Gastrocnemius medialis (tissue), 4 donors: ENCODE measurements at regions not wholly inside any gene's neighbourhood (a gene's known extent, or its start where the extent isn't known, plus 50 kb on each side); places are given as distances from the start of the nearest gene placed in this dataset.

ENCODE experiments used
- CTCF ChIP-seq, 5 experiments: fragments of 450-650 bp in 3 of 5; fragments of 200-600 bp in 2 of 5; sonication (generic) in 2 of 5; IDR thresholded peaks in 4 of 5; conservative IDR thresholded peaks in 1 of 5; 1 replicate in 4 of 5; 2 replicates in 1 of 5; pipeline ENCODE4 v1.5.1; 2016 to 2019; ENCODE audit warnings: antibody characterized with exemption in 5 of 5, mild to moderate bottlenecking in 3 of 5, moderate library complexity in 3 of 5
- POLR2A ChIP-seq, 2 donors: fragments of 450-650 bp; IDR thresholded peaks; one replicate each; pipeline ENCODE4 v1.6.1; 2017; ENCODE audit warnings: antibody characterized with exemption in 2 of 2, mild to moderate bottlenecking in 2 of 2, moderate library complexity in 2 of 2

GRCh38 chr12:124496584-124496983 is 70.8 kb downstream of the NCOR2 start:
- TF ChIP-seq POLR2A (IDR thresholded peaks at IDR 0.05) (no peak), CTCF (IDR thresholded peaks at IDR 0.05 in 4 of 5, conservative IDR thresholded peaks at IDR 0.05 in 1 of 5) (no peak)
